Lower leg skin (tissue), 4 donors: ENCODE measurements at regions not wholly inside any gene's neighbourhood (a gene's known extent, or its start where the extent isn't known, plus 50 kb on each side); places are given as distances from the start of the nearest gene placed in this dataset.
"Not testable (repeated sequence)": the region's sequence is repeated elsewhere in the genome, so short reads cannot be mapped to it uniquely, and the experiment has no call there.

Experiments
- DNase-seq, 2 donors: peaks; one replicate each; pipeline ENCODE4 v3.0.0-alpha.2; 2019; ENCODE audit warnings: low spot score in 2 of 2
- H3K4me3 ChIP-seq: fragments of 200-600 bp; sonication (generic); 2 replicates; pipeline ENCODE4 v1.5.1; 2017; ENCODE audit warnings: mild to moderate bottlenecking, low read depth; ENCODE audit not compliant: poor library complexity, severe bottlenecking
- CTCF ChIP-seq, 3 donors: fragments of 450-650 bp; IDR thresholded peaks; one replicate each; pipeline ENCODE4 v1.5.1; 2016; ENCODE audit warnings: antibody characterized with exemption in 3 of 3, mild to moderate bottlenecking in 3 of 3, moderate library complexity in 2 of 3
- POLR2A ChIP-seq, 2 donors: fragments of 450-650 bp; IDR thresholded peaks; one replicate each; pipeline ENCODE4 v1.6.1; 2016 to 2017; ENCODE audit warnings: antibody characterized with exemption in 2 of 2, mild to moderate bottlenecking in 1 of 2, moderate library complexity in 1 of 2
- WGBS, 2 donors: methylation state at CpG; one replicate each; pipeline ENCODE4 v1.1.5; 2018; 5-methylcytosine and 5-hydroxymethylcytosine counted together
- intact Hi-C: fragments of 100-400 bp; cut with DNase I; formaldehyde crosslinking; loops from one replicate; pipeline ENCODE4 v1.15.0; 2023; ENCODE audit warnings: low total_unique reads

- 63 to 85% methylated on average over 1 of the region's 1 CpG for WGBS, 2 donors
- intact Hi-C loops, result no loop called here
- no peak overlapping the region for H3K4me3 ChIP-seq
- TF ChIP-seq POLR2A (IDR thresholded peaks at IDR 0.05), result no peak
- TF ChIP-seq CTCF (IDR thresholded peaks at IDR 0.05), result no peak
- DNase-seq, result no peak
These were observed 789.2 kb upstream of the SLC35B3 start for GRCh38 chr6:9224539-9224938.

GRCh38 chr6:9213717-9214116 is 778.4 kb upstream of the SLC35B3 start:
- H3K4me3 ChIP-seq, intact Hi-C loops, DNase-seq: not testable (repeated sequence)
- WGBS, 2 donors, result 76 to 83% methylated on average over 6 to 8 of the region's 8 CpGs

GRCh38 chr6:9208966-9209365 is 773.6 kb upstream of the SLC35B3 start:
- no peak for TF ChIP-seq POLR2A (IDR thresholded peaks at IDR 0.05)
- TF ChIP-seq CTCF (IDR thresholded peaks at IDR 0.05), result no peak
- no peak for DNase-seq
- no peak overlapping the region for H3K4me3 ChIP-seq
- WGBS, 2 donors, result 86 to 94% methylated on average over 3 of the region's 3 CpGs
- intact Hi-C loops, result no loop called here

GRCh38 chr6:9205645-9206044 is 770.3 kb upstream of the SLC35B3 start:
- DNase-seq, result no peak
- TF ChIP-seq POLR2A (IDR thresholded peaks at IDR 0.05) (no peak), CTCF (IDR thresholded peaks at IDR 0.05) (no peak)
- intact Hi-C loops, result no loop called here
- H3K4me3 ChIP-seq, result no peak overlapping the region
- WGBS, 2 donors, result 46 to 60% methylated on average over 1 of the region's 1 CpG

- no peak for TF ChIP-seq CTCF (IDR thresholded peaks at IDR 0.05)
- no peak for TF ChIP-seq POLR2A (IDR thresholded peaks at IDR 0.05)
- intact Hi-C loops, result no loop called here
- WGBS, 2 donors, result 25 to 28% methylated on average over 1 of the region's 1 CpG
- peak in 1 of 2 donors; percentile 27 for DNase-seq
- H3K4me3 ChIP-seq, result no peak overlapping the region
These were observed 768.8 kb upstream of the SLC35B3 start for GRCh38 chr6:9204171-9204570.

GRCh38 chr6:9200712-9201111 is 765.4 kb upstream of the SLC35B3 start:
- TF ChIP-seq POLR2A (IDR thresholded peaks at IDR 0.05) (no peak), CTCF (IDR thresholded peaks at IDR 0.05) (no peak)
- intact Hi-C loops, result no loop called here
- H3K4me3 ChIP-seq, result no peak overlapping the region
- DNase-seq, result no peak
